Superior temporal gyrus (tissue), 1 donor: ENCODE measurements at regions not wholly inside any gene's neighbourhood (a gene's known extent, or its start where the extent isn't known, plus 50 kb on each side); places are given as distances from the start of the nearest gene placed in this dataset.
"Not testable (repeated sequence)": the region's sequence is repeated elsewhere in the genome, so short reads cannot be mapped to it uniquely, and the experiment has no call there.

Experiments
- DNase-seq: peaks from one replicate; pipeline ENCODE4 v3.0.0-alpha.2; 2016; ENCODE audit errors: extremely low spot score

- peak; percentile 24 for DNase-seq
These were observed 87.9 kb downstream of the YIPF7 start for GRCh38 chr4:44563496-44563895.

DNA sequence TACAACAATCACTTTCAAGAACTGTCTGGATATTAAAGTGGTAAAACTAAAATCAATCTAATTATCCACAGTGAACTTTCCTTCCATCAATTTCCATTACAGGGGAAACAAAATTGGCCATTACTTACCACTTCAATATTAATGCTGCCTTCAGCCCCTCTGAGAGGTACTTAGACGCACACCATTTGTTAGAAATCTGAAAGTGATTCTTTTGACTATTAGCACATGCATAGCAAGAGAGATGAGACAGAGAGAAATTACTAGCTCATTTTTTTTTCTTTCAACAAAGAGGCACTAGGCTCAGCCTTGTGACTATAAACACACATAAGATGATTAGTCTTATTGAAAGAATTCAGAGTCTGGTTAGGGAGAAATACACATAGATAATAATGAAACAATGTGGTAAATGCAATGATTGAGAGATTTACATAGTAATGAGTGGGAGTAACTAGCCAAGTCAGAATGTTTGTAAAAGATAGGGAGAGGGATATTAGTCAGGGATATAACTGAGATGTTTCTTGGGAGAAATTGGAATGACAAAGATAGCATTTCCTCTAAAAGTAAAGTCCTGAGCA is 93.3 kb downstream of the YIPF7 start:
- no peak for DNase-seq

DNA sequence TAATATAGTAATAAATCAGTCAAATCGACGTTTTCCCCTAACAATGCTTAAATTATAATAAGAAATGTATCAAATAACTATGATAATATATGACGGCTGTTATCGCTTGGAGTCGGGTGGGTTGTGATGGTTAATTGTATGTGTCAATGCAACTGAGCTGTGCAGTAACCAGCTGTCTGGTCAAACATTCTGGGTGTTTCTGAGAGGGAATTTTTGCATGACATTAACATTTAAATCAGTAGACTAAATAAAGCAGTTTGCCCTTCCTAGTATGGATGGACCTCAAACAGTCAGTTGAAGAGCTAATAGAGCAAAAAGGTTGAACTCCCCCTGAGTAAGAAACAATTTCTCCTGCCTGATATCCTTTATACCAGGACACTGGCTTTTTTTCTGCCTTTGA is 96.7 kb downstream of the YIPF7 start:
- no peak for DNase-seq

DNA sequence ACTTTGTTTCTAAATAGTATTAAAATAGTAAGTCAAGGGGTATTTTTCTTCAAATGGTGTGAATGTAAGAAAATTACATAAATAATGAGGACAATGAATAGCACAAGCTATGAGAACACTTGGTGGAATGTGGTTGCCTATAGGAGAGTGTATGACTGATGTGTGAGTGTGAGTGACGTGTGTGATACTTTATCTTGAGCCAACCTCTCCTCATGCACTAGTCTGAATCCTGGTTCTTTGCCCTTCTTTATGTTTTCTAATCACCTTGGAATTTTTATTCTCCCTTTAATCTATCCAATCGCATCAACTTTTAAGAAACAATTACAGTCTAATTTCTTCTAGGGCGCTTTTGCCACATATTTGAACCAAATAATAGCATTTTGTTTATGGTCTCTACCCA is 98.2 kb downstream of the YIPF7 start:
- no peak for DNase-seq

- DNase-seq, result no peak
These were observed 97.2 kb upstream of the KCTD8 start for GRCh38 chr4:44545781-44546180.

GRCh38 chr4:44544158-44544557 is 95.5 kb upstream of the KCTD8 start:
- no peak for DNase-seq

- no peak for DNase-seq
These were observed 89.9 kb upstream of the KCTD8 start for GRCh38 chr4:44538534-44538933.

GRCh38 chr4:44535981-44536380 is 87.4 kb upstream of the KCTD8 start:
- no peak for DNase-seq

GRCh38 chr4:44532851-44533250 is 84.2 kb upstream of the KCTD8 start:
- no peak for DNase-seq

- no peak for DNase-seq
These were observed 74.3 kb upstream of the KCTD8 start for GRCh38 chr4:44522761-44523445.

DNA sequence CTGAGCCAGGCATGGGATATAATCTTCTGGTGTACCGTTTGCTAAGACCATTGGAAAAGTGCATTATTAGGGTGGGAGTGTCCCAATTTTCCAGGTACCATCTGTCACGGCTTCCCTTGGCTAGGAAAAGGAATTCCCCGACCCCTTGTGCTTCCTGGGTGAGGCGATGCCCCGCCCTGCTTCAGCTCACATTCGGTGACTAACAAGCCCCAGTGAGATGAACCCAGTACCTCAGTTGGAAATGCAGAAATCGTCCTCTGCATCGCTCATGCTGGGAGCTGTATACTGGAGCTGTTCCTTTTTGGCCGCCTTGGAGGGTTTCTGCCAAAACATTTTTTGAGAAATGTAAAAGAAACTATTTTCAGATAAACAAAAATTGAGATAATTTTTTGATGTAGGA is 53.6 kb upstream of the KCTD8 start:
- not testable (repeated sequence) for DNase-seq
